ENCODE measurements at regions not wholly inside any gene's neighbourhood (a gene's known extent, or its start where the extent isn't known, plus 50 kb on each side); places are given as distances from the start of the nearest gene placed in this dataset.

GRCh38 chr7:16934722-16935340, 53.0 kb upstream of the AGR3 start:
- TF ChIP-seq RARB (CRISPR knock-in tag; IDR thresholded peaks at IDR 0.05) (no peak), GLIS3 (CRISPR knock-in tag; IDR thresholded peaks at IDR 0.05) (no peak), ZC3H10 (CRISPR knock-in tag; IDR thresholded peaks at IDR 0.05) (no peak), ARNTL (CRISPR knock-in tag; IDR thresholded peaks at IDR 0.05; ENCODE audit: borderline replicate concordance, low read depth) (no peak)

All from SK-N-SH treated with all-trans-retinoic acid at 6 μM for 48 hours (cell line).